HepG2 (cell line): ENCODE measurements at regions not wholly inside any gene's neighbourhood (a gene's known extent, or its start where the extent isn't known, plus 50 kb on each side); places are given as distances from the start of the nearest gene placed in this dataset.

Experiments
- CTCF ChIP-seq: sonication (generic); formaldehyde crosslinking; IDR thresholded peaks from 2 replicates; pipeline ENCODE4 v1.5.0; 2020; ENCODE audit warnings: mild to moderate bottlenecking, missing genetic modification reagents, moderate library complexity
- EP300 ChIP-seq, 3 experiments: sonication (generic) in 1 of 3; formaldehyde crosslinking in 1 of 3; IDR thresholded peaks; 2 replicates each; pipeline versions ENCODE4 v1.5.1 to v1.6.1; 2011 to 2020; ENCODE audit warnings: low read depth in 2 of 3, low read length in 2 of 3, borderline replicate concordance in 1 of 3, improper control_type of control experiment in 1 of 3, mild to moderate bottlenecking in 1 of 3, missing genetic modification reagents in 1 of 3, moderate library complexity in 1 of 3
- GLMP ChIP-seq: sonication (generic); formaldehyde crosslinking; IDR thresholded peaks from 2 replicates; pipeline ENCODE4 v1.9.0; 2021; ENCODE audit warnings: missing genetic modification reagents, mild to moderate bottlenecking, borderline replicate concordance
- NCOA5 ChIP-seq: sonication (generic); formaldehyde crosslinking; IDR thresholded peaks from 2 replicates; pipeline ENCODE4 v1.4.0; 2020; ENCODE audit warnings: missing genetic modification reagents
- ZNF382 ChIP-seq: sonication (generic); formaldehyde crosslinking; IDR thresholded peaks from 2 replicates; pipeline ENCODE4 v1.5.0; 2020; ENCODE audit warnings: missing genetic modification reagents, mild to moderate bottlenecking, borderline replicate concordance
- ZNF574 ChIP-seq: sonication (generic); formaldehyde crosslinking; IDR thresholded peaks from 2 replicates; pipeline ENCODE4 v1.4.0; 2020; ENCODE audit warnings: missing genetic modification reagents
- ZNF609 ChIP-seq: sonication (generic); formaldehyde crosslinking; IDR thresholded peaks from 2 replicates; pipeline ENCODE4 v1.4.0; 2020; ENCODE audit warnings: mild to moderate bottlenecking, missing genetic modification reagents, borderline replicate concordance
- ZSCAN12 ChIP-seq: sonication (generic); formaldehyde crosslinking; IDR thresholded peaks from 2 replicates; pipeline ENCODE4 v1.9.0; 2021; ENCODE audit warnings: mild to moderate bottlenecking, missing genetic modification reagents
- TF ChIP-seq, protein P1 (sequence below): sonication (generic); formaldehyde crosslinking; IDR thresholded peaks from 2 replicates; pipeline ENCODE4 v1.8.0; 2022; ENCODE audit warnings: missing genetic modification reagents, mild to moderate bottlenecking, moderate library complexity, borderline replicate concordance
- TF ChIP-seq, protein P2 (sequence below): sonication (generic); formaldehyde crosslinking; IDR thresholded peaks from 2 replicates; pipeline ENCODE4 v1.8.1; 2022; ENCODE audit warnings: mild to moderate bottlenecking, missing genetic modification reagents
- TF ChIP-seq, protein P3 (sequence below): sonication (generic); formaldehyde crosslinking; IDR thresholded peaks from 2 replicates; pipeline ENCODE4 v1.5.1; 2020; ENCODE audit warnings: missing genetic modification reagents, mild to moderate bottlenecking, borderline replicate concordance

DNA sequence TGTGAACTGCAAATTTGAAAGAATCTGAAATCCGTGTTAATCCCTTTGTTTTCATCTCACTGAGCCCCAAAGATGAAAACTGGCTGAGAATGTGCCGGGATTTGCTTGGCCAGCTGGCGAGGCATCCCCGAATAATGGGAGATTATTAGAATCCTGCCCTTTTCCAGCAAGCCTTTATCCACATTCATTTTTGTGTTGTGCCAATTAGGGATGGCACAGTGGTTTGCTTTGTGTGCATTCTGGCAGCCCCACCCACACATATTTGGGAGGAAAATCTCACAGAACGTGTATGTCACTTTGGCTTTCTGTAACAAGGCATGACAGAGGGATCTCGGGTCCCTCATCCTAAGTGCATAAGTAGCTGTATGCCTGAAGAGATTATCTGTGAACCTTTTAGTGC is 405.8 kb upstream of the FAM98A start:
- TF ChIP-seq ZSCAN12 (CRISPR knock-in tag) = no peak
- TF ChIP-seq, protein P1, sequence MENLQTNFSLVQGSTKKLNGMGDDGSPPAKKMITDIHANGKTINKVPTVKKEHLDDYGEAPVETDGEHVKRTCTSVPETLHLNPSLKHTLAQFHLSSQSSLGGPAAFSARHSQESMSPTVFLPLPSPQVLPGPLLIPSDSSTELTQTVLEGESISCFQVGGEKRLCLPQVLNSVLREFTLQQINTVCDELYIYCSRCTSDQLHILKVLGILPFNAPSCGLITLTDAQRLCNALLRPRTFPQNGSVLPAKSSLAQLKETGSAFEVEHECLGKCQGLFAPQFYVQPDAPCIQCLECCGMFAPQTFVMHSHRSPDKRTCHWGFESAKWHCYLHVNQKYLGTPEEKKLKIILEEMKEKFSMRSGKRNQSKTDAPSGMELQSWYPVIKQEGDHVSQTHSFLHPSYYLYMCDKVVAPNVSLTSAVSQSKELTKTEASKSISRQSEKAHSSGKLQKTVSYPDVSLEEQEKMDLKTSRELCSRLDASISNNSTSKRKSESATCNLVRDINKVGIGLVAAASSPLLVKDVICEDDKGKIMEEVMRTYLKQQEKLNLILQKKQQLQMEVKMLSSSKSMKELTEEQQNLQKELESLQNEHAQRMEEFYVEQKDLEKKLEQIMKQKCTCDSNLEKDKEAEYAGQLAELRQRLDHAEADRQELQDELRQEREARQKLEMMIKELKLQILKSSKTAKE = no peak
- no peak for TF ChIP-seq CTCF (CRISPR knock-in tag)
- TF ChIP-seq, protein P2, sequence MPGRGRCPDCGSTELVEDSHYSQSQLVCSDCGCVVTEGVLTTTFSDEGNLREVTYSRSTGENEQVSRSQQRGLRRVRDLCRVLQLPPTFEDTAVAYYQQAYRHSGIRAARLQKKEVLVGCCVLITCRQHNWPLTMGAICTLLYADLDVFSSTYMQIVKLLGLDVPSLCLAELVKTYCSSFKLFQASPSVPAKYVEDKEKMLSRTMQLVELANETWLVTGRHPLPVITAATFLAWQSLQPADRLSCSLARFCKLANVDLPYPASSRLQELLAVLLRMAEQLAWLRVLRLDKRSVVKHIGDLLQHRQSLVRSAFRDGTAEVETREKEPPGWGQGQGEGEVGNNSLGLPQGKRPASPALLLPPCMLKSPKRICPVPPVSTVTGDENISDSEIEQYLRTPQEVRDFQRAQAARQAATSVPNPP (CRISPR knock-in tag) = no peak
- no peak for TF ChIP-seq EP300 (IDR thresholded peaks at IDR 0.05; ENCODE audit: low read depth in 2 of 2, low read length in 2 of 2)
- TF ChIP-seq EP300 (CRISPR knock-in tag; IDR thresholded peaks at IDR 0.05; ENCODE audit: borderline replicate concordance) = no peak
- no peak for TF ChIP-seq NCOA5
- TF ChIP-seq ZNF574 (CRISPR knock-in tag) = no peak
- TF ChIP-seq ZNF382 = no peak
- TF ChIP-seq GLMP (CRISPR knock-in tag) = no peak
- TF ChIP-seq, protein P3, sequence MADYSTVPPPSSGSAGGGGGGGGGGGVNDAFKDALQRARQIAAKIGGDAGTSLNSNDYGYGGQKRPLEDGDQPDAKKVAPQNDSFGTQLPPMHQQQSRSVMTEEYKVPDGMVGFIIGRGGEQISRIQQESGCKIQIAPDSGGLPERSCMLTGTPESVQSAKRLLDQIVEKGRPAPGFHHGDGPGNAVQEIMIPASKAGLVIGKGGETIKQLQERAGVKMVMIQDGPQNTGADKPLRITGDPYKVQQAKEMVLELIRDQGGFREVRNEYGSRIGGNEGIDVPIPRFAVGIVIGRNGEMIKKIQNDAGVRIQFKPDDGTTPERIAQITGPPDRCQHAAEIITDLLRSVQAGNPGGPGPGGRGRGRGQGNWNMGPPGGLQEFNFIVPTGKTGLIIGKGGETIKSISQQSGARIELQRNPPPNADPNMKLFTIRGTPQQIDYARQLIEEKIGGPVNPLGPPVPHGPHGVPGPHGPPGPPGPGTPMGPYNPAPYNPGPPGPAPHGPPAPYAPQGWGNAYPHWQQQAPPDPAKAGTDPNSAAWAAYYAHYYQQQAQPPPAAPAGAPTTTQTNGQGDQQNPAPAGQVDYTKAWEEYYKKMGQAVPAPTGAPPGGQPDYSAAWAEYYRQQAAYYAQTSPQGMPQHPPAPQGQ (CRISPR knock-in tag) = no peak
- no peak for TF ChIP-seq ZNF609 (CRISPR knock-in tag)
